Heart left ventricle (tissue), 13 donors: ENCODE measurements at regions not wholly inside any gene's neighbourhood (a gene's known extent, or its start where the extent isn't known, plus 50 kb on each side); places are given as distances from the start of the nearest gene placed in this dataset.

Experiments
- POLR2A ChIP-seq, 2 donors: fragments of 450-650 bp; IDR thresholded peaks; one replicate each; pipeline ENCODE4 v1.6.1; 2017; ENCODE audit warnings: antibody characterized with exemption in 2 of 2, mild to moderate bottlenecking in 2 of 2, moderate library complexity in 2 of 2
- TF ChIP-seq, protein P1 (sequence below), 12 donors: fragments of 200-600 bp; sonication (generic) in 4 of 12; IDR thresholded peaks; one replicate each; pipeline versions ENCODE4 v1.5.0 to v1.8.0; 2018 to 2022; ENCODE audit warnings: antibody characterized with exemption in 12 of 12, mild to moderate bottlenecking in 5 of 12
- donor health status: ischemic (EF 13 %, LVEDD 7.1; RV severe dilation, severe dysfunction).
- donor health status: DM: no; HTN: yes; CAD: no.
- donor health status: DM: no; HTN: no; CAD: no.
- donor health status: ischemic (EF 25% LVEDD 6.9; RV normal size, moderate dysfunction).
- donor health status: ischemic (EF 25% LVEDD 5.7; RV mildly dilated, moderate dysfunction).
- donor health status: ischemic (EF 35%, LVEDD 5.7; RV mildly dilated, moderate dysfunction).
- donor health status: nonischemic (EF 11% LVEDD 7.7; RV severe dilation, severe dysfunction).
- donor health status: DM: yes; HTN: yes; CAD: no.
- donor health status: PGD.
- donor health status: ischemic (EF 29% LVEDD 5.4; RV normal size, mild dysfunction).
- donor health status: nonischemic (EF 23%, LVEDD 6.1; RV moderate dilation, normal function).

- TF ChIP-seq, protein P1, sequence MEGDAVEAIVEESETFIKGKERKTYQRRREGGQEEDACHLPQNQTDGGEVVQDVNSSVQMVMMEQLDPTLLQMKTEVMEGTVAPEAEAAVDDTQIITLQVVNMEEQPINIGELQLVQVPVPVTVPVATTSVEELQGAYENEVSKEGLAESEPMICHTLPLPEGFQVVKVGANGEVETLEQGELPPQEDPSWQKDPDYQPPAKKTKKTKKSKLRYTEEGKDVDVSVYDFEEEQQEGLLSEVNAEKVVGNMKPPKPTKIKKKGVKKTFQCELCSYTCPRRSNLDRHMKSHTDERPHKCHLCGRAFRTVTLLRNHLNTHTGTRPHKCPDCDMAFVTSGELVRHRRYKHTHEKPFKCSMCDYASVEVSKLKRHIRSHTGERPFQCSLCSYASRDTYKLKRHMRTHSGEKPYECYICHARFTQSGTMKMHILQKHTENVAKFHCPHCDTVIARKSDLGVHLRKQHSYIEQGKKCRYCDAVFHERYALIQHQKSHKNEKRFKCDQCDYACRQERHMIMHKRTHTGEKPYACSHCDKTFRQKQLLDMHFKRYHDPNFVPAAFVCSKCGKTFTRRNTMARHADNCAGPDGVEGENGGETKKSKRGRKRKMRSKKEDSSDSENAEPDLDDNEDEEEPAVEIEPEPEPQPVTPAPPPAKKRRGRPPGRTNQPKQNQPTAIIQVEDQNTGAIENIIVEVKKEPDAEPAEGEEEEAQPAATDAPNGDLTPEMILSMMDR (IDR thresholded peaks at IDR 0.05) = no peak
- TF ChIP-seq POLR2A (IDR thresholded peaks at IDR 0.05) = no peak
Measured at GRCh38 chr5:97918057-97918456, 735.0 kb upstream of the RIOK2 start.
